ENCODE measurements at regions not wholly inside any gene's neighbourhood (a gene's known extent, or its start where the extent isn't known, plus 50 kb on each side); places are given as distances from the start of the nearest gene placed in this dataset.

GRCh38 chr2:21328177-21328576, 204.4 kb downstream of the TDRD15 start:
- TF ChIP-seq CTCF (IDR thresholded peaks at IDR 0.05; ENCODE audit: insufficient read depth, low read length, missing control alignments), result no peak
- POLR2A ChIA-PET, result no interaction called here
- no peak for DNase-seq (ENCODE audit: low read depth, low spot score)
- no peak overlapping the region for H3K4me3 ChIP-seq (ENCODE audit: low read depth, low read length)
- CTCF ChIA-PET, result no interaction called here

GRCh38 chr2:21330786-21331391, 207.1 kb downstream of the TDRD15 start:
- no peak for TF ChIP-seq CTCF (IDR thresholded peaks at IDR 0.05; ENCODE audit: insufficient read depth, low read length, missing control alignments)
- DNase-seq (ENCODE audit: low read depth, low spot score), result no peak
- POLR2A ChIA-PET, result no interaction called here
- CTCF ChIA-PET, result no interaction called here
- no peak overlapping the region for H3K4me3 ChIP-seq (ENCODE audit: low read depth, low read length)

GRCh38 chr2:21331625-21332370, 208.0 kb downstream of the TDRD15 start:
- no peak for DNase-seq (ENCODE audit: low read depth, low spot score)
- no peak overlapping the region for H3K4me3 ChIP-seq (ENCODE audit: low read depth, low read length)
- TF ChIP-seq CTCF (IDR thresholded peaks at IDR 0.05; ENCODE audit: insufficient read depth, low read length, missing control alignments), result no peak
- POLR2A ChIA-PET, result no interaction called here
- CTCF ChIA-PET, result no interaction called here

- no peak for TF ChIP-seq CTCF (IDR thresholded peaks at IDR 0.05; ENCODE audit: insufficient read depth, low read length, missing control alignments)
- ChIA-PET CTCF (no interaction called here), POLR2A (no interaction called here)
- no peak overlapping the region for H3K4me3 ChIP-seq (ENCODE audit: low read depth, low read length)
- no peak for DNase-seq (ENCODE audit: low read depth, low spot score)
Measured at GRCh38 chr2:21332993-21333625, 209.3 kb downstream of the TDRD15 start.

- POLR2A ChIA-PET, result no interaction called here
- no peak for TF ChIP-seq CTCF (IDR thresholded peaks at IDR 0.05; ENCODE audit: insufficient read depth, low read length, missing control alignments)
- CTCF ChIA-PET, result no interaction called here
- H3K4me3 ChIP-seq (ENCODE audit: low read depth, low read length), result no peak overlapping the region
- no peak for DNase-seq (ENCODE audit: low read depth, low spot score)
Measured at GRCh38 chr2:21333684-21334083, 209.9 kb downstream of the TDRD15 start.

GRCh38 chr2:21346984-21347383, 223.2 kb downstream of the TDRD15 start:
- no peak for DNase-seq (ENCODE audit: low read depth, low spot score)
- no peak for TF ChIP-seq CTCF (IDR thresholded peaks at IDR 0.05; ENCODE audit: insufficient read depth, low read length, missing control alignments)
- ChIA-PET POLR2A (no interaction called here), CTCF (no interaction called here)
- no peak overlapping the region for H3K4me3 ChIP-seq (ENCODE audit: low read depth, low read length)

Measured in AG04449 (cell line).